GM19351 (cell line): ENCODE measurements at regions not wholly inside any gene's neighbourhood (a gene's known extent, or its start where the extent isn't known, plus 50 kb on each side); places are given as distances from the start of the nearest gene placed in this dataset.
"Not testable (repeated sequence)": the region's sequence is repeated elsewhere in the genome, so short reads cannot be mapped to it uniquely, and the experiment has no call there.

Experiments
- ATAC-seq: cut with Tn5 transposase; IDR thresholded peaks from one replicate; pipeline ENCODE4 v1.9.1; 2021; ENCODE audit warnings: mild to moderate bottlenecking, moderate library complexity; ENCODE audit not compliant: unreplicated experiment

DNA sequence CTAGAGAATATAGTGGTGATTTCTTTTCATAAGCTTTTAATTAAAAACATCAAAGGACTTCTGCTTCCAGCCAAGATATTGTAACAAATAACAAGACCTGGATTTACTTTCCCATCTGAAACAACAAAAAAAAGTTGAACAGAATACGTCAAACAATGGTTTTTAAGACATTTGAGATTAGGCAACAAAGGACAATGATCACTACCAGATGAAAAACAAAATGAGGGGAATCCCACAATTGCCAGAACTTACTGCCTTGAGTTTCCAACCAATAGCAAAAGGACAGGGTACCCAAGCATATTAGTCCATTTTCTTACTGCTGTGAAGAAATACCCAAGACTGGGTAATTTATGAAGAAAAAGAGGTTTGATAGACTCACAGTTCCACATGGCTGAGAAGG, 341.4 kb upstream of the INTU start:
- no peak for ATAC-seq

DNA sequence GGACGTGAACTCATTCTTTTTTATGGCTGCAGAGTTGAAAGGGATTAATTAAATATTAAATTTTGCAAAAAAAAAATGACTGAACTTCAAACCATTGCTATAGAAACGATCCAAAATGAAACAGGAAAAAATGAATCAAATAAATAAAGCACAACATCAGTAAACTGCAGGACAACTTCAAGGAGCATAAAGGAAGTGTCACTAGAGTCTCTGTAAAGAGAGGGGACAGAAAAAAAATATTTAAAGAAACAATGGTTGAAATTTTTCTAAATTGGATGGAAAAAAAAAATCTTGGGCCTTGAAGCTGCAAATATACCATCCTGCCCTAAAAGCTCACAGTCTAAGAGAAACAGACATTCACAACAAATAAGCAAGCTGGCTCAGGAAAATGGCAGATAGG, 339.3 kb upstream of the INTU start:
- ATAC-seq: no peak

DNA sequence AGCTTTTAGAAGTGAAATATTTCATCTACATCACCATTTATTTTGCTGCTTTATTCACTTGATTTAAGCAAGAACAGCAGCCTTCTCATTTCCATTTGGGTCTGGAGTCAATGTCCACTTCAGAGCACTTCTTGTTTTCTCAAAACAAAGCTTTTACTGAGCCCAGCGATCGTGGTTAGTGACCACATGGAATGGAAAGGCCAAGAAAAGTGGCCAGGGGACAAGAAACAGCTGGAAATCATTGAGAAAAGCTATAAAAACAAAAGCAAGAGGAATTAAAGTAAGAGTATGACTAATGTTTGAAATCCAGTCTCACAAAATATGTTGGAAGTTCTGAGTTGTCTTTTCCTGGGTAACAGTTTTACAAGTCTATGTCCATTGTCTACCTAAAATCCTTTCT, 328.4 kb upstream of the INTU start:
- ATAC-seq: no peak

DNA sequence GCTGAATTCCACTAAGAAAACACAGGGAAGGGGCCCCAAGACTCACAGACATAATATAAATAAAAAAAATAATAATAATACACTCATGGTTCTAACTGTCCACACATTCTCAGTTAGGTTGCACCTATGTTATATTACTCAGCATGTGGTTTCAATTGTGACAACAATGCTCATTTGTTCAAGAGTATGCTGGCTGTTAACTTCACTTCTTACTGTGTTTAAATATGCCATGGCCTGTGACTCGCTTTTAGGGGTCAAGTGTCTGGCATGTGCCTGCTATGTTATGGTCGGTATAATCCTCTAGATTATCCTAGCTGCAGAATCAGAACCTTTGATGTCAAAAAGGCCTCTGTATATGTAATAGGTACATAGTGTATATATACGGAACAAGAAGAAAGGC, 324.8 kb upstream of the INTU start:
- ATAC-seq: no peak

DNA sequence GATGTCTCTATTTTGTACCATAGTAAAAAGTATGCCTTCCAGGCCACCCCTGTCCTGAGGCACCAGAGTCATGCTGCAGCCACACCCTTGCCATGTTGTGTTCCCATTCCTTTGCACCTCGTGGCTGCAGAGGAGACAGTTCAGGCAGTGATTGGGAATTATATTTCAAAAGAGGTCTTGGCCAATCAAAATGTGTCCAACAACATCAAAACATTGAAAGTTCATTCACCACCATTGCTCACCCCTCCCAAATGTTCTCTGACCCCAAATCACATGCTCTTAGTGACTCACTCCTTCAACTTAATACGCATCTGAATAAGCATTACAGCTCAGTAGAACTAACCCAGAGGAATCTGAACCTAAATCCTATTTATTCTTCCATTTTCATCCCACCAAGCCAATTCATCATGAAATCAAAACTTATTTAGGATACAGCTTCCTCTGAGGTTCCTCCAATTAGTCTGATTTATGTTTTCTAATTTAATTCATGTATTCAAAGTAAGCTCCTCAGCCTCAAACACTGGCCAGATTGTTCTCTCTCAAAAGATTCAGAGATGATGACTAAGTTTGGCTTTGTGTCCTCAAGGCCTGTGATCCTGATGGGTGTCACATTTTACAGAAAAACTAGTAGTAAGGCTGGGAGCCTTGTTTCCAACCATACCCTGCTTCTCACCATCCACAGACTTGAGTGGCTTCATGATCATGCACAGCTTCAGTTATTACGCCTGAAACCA, 323.2 kb upstream of the INTU start:
- ATAC-seq: no peak

DNA sequence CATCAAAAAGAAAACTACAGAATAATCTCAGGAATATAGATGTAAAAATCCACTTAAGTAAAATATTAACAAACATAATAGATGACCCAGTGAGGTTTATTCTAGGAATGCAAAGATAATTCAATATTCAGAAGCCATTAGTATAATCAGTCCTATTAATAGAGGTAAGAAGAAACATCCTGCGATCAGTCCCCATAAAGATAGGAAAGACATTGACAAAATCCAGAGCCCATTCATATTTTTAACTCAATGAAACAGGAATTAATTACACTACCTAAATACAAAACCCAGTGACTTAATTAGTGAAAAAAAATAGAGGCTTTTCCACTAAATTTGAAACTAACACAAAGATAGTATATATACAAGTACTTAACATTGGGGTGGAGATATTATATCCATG, 321.4 kb upstream of the INTU start:
- no peak for ATAC-seq

DNA sequence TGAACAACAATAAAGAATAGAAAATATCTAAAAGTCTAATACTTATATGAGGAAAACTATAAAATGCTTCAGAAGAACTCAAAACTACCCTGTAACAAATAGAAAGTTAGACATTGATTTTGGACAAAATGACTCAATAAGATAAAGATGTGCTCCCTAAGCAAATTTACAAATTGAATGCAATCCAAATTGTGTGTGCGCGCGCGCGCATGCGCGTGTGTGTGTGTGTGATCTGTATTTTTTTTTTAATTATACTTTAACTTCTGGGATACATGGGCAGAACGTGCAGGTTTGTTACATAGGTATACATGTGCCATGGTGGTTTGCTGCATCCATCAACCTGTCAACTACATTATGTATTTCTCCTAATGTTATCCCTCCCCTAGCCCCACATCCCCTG, 320.8 kb upstream of the INTU start:
- no peak for ATAC-seq

DNA sequence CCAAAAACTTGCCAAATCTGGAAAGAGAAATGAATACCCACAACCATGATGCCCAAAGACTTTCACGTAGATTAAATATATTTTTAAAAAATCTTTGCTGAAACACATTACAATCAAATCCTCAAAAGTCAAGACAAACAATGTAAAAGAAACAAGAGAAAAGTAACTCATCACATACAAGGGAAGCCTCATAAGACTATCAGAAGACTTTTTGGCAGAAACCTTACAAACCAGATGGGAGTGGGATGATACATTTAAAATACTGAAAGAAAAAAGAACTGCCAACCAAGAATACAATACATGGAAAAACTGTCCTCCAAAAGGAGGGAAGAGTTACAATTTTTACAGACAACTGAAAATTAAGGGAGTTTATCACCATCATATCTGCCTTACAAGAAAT, 319.0 kb upstream of the INTU start:
- no peak for ATAC-seq

DNA sequence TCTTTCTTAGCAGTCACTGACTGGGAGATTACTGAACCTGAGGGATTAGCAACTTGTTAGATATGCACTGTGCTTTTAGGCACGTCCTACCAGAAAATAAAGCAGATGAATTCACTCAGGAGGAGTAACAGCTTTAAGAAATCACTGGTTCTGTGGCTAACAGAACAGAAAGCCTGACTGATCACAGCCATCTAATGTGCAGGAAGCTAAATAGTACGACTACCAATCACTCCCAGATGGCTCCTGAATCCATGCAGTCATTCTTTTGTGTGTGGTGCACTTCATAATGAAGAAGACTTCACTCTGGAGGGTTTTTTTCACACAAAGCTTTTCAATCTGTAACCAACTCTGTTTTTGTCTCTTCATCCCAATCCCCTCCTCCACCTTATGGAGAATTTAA, 305.3 kb upstream of the INTU start:
- no peak for ATAC-seq

DNA sequence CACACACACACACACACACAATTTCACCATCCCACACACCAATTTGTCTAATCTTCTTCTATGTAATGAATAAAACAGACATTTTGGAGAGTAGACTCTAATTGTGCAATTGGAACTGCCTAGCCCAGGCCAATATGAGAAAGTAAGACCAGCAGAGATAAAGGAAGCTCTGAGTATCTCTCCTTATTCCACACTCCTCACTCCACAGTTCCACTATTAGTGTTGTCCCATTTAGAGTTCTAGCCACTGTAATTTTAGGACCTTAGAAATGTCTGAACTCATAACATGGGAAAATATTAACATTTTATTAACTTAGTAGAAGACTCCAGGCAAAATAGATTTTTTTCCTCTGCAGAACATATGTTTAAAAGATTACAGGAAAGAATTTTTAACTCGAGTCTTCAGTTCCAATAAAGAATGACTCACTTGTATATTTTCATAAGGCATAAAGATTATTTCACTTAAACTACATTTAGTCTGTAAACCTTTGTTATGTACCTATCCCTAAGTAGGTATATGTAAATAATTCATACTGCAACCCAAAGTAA, 297.6 kb upstream of the INTU start:
- no peak for ATAC-seq

DNA sequence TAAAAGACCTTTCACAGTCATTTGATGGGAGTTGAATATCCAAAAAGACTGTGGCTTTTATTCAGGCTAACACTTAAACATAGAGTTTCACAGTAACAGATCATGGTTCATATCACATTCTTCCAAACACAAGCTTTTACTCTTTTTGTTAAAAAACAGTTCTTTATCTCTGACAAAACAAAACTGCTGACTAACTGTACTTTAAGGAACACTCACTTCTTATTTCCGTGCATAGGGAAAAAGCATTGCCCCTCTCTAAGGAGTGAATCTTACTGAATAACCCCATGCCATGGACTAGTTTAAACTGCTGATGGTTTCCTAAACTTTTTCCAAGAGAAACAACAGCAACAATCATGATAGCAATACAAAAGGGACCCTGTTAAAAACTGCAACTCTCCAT, 297.0 kb upstream of the INTU start:
- no peak for ATAC-seq

DNA sequence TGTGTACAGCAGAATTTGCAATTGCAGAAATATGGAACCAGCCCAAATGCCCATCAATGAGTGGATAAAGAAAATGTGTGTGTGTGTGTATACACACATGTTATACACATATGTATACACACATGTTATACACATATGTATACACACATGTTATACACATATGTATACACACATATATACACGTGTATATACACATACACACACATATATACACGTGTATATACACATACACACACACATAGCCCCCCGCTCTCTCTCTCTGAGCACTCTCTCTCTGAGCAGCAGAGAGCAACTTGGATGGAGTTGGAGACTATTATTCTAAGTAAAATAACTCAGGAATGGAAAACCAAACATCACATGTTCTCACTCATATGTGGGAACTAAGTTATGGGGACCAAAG, 289.6 kb upstream of the INTU start:
- not testable (repeated sequence) for ATAC-seq

DNA sequence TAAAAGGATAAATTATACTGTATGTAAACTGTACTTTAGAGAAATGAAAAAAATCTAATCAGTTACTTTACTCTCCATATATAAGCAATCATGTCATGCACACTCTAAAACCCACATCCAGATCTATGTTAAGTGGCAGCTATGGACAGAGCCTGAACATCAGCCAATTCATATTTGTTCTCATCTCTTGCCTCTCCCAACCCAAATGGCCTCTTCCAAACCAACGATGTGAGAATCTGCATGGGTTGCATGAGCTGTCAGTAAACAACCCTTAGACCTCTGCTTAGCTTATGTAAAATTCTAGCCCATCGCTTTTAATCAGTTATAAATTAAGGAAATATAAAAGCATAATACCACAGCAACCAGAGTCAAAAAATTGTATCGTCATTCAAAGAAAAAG, 288.7 kb upstream of the INTU start:
- no peak for ATAC-seq

DNA sequence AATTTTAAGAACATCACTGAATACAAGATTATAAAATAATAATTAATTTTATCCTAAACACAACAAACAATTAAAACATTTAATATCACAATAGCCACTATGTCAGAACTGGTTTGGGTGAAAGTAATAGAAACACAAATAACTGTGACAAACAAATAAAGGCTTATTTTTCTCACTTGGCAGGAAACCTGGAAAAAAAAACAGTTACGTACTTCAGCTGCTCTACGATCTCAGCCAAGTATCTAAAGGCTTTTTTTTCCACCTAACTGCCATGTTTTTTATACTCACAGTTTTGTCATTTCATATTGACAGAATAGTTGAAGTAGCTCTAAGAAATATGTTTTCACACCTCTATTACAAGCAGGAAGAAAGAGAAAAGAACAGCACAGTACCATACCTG, 284.8 kb upstream of the INTU start:
- no peak for ATAC-seq

DNA sequence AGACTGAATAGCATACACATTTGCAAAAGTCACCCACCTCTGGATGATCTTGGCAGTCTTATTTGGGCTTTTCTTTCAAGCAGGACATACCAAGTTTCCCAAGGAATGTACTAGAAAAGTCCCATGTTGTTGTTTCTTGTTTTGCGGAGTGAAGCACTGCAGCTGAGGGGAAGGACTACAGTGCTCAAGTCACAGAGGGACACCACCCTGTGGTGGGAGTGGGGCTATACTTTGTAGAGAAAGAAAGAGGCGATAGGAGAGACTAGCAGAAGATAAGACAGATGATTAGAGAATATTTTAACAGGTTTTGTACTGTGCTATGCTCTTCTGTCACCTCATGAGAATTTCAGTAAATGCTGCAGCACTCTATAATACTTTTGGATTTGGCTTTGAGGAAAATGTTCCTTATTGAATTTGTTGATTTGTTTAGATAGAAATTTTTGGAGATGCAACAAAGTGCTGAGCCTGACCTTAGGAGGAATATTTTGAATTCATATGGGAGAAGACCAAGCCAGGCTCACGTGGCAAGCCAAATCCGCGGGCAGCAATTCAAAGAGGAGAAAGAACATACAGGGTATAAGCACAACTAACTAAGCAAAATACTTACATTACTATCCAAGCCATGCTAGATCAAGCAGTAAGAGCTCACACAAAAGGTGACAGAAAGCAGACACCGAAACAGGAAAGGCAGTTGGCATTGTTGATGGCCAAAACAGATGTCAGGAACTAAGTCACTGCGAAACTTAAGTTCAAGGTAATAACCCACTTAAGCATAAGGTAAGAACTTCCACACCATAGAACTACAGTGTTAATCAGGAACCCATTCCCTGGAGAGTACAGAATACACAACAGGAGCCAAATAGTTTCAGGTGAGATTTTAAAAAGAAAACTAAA, 280.3 kb upstream of the INTU start:
- no peak for ATAC-seq

DNA sequence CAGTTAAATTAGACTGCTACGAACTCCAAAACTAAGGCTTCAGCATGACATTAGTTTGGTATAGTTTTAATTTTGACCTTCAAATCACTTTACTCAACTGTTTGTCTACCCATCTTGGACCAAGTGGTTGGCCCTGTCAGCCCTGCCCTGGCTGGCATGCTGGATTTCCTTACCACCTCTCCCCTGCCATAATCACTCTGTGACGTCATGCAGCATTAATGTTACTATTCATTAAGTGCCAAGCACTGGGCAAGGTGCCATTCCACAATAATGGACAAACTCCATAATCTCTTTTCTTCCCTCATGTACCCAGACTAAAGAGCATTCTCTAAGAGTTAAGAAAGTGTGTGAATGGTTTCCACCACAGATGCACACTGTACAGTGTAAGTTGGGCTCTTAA, 277.0 kb upstream of the INTU start:
- ATAC-seq: no peak

DNA sequence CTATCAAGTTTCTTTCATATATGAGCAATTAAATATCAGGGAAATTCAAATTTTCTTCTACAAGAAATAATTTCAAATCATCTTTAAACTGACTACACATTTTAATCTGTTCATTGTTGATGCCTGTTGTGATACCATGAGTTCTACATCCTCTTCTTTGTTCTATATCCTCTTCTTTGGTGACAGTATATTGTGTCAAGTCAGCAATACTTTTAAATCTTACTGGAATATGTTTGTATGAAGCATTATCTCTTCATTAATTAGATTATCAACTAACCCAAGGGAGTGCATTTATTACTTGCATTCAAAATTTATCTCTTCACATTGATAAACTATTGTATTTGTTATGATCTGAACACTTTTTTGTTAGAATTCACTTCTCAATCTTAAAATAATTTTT, 275.0 kb upstream of the INTU start:
- no peak for ATAC-seq

DNA sequence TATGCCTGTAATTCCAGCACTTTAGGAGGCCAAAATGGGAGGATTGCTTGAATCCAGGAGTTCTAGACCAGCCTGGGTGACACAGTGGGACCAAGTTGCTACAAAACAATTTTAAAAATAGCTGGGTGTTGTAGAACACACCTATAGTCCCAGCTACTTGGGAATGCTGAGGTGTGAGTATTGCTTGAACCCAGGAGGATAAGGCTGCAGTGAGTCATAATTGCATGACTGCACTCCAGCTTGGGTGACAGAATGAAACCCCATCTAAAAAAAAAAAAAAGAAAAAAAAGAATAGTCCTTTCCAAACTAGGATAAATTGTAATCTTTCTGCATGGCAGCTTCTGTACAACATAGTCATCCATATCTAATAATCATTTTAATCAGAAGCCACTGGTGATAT, 270.1 kb upstream of the INTU start:
- no peak for ATAC-seq

DNA sequence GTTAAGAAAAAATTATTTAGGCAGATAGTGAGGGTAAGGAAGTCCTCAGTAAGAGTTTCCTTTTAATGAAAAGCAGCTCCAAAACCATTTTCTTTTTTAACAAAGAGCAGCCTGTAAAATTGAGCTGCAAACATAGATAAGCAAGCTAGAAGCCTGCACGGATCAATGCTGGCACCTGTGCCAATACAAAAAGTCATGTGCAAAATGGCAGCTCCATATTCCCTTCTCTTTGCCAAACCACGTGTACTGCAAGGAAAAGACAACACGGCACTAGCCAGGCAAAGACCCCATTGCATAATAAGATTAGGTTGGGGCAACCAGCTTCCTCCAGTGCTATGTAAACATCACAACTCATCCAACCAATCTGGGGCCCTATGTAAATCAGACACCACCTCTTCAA, 268.4 kb upstream of the INTU start:
- ATAC-seq: no peak

DNA sequence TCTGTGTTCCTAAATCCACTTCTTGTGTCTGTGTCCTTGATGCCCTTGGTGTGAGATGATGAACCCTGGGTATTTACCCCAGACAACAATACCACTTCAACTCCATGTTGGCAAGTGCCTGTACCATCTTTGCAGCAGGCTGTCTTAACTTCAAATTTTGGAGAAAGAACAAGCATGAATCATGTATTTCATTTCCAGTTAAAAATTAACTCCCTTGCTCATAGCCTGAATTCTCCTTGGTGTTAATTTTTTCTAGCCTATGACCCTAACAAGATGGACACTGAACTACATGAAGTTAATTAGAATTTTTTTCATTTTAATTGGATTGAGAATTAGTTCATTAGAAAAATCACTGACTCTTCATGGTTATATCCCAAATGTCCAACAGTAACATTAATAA, 267.8 kb upstream of the INTU start:
- no peak for ATAC-seq

DNA sequence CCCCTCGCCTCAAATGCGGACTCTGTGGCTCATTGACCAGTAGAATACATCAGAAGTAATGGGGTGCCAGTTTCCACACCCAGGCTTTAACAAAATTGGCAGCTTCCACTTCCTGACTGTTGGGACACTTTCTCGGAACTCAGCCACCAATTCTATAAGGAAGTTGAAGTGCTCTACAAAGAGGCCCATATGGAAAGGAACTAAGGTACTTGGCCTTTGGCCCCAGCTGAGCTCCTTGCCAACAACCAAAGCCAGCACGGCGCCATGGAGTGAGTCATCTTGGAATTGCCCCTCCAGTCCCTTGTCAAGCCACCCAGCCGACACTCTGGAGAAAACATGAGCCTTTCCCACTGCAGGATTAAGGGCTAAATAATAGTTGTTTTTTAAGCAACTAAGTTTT, 262.2 kb upstream of the INTU start:
- ATAC-seq: no peak

DNA sequence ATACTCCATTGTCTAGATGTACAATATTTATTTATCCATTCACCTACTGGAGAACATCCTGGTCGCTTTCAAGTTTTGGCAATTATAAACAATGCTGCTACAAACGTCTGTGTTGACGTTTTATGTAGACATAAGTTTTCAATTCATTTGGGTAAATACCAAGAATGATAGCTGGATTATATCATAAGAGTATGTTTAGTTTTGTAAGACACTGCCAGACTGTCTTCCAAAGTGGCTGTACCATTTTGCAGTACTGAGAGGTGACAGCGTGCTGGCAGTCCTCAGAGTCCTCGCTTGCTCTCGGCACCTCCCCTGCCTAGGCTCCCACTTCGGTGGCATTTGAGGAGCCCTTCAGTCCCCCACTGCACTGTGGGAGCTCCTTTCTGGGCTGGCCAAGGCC, 253.3 kb upstream of the INTU start:
- no peak for ATAC-seq
